ENCODE measurements at regions not wholly inside any gene's neighbourhood (a gene's known extent, or its start where the extent isn't known, plus 50 kb on each side); places are given as distances from the start of the nearest gene placed in this dataset.

DNA sequence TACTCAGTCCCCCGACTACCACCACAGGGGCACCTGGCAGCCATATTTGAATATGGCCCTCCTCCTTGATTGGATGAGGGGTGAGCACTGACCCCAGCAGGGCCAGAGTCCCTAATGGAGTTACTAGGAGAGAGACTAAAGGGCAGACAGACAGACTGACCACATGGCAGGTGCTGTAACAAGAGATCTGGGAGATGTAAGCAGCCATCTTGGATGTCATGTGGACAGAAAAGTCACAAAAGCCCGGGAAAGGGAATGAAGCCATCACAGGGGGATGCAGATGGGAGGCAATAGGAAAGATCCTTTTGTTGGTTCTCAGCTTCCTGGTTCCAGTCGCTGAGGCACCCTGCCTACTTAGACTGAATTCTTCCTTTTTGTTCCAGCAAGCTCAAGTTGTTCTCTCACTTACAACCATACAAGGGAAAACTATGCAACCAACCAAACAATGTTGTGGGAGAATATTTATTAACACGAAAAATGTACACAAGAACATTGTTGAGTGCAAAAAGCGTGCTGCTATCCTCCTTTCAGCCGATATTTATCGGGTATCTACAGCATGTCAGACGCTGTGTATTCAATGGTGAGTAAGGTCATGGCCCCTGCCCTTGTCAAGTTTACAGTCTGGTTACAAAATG is 511.6 kb upstream of the PROK2 start:
- intact Hi-C loops (cut with micrococcal nuclease): no loop called here
- H2BK15ac ChIP-seq (ENCODE audit: low read depth, low read length): no peak overlapping the region
- TF ChIP-seq CEBPB (IDR thresholded peaks at IDR 0.05; ENCODE audit: low read depth, low read length) (no peak), CHD1 (IDR thresholded peaks at IDR 0.05; ENCODE audit: low read depth, low read length) (no peak), FOS (IDR thresholded peaks at IDR 0.05; ENCODE audit: low read depth, low read length) (no peak), NFE2L2 (IDR thresholded peaks at IDR 0.05; ENCODE audit: low read depth, low read length) (no peak), SMC3 (IDR thresholded peaks at IDR 0.05; ENCODE audit: low read depth, low read length) (no peak), MAZ (IDR thresholded peaks at IDR 0.05; ENCODE audit: borderline replicate concordance, low read depth, low read length) (no peak), BHLHE40 (IDR thresholded peaks at IDR 0.05; ENCODE audit: low read depth, low read length) (no peak)
- TF ChIP-seq, protein P1, sequence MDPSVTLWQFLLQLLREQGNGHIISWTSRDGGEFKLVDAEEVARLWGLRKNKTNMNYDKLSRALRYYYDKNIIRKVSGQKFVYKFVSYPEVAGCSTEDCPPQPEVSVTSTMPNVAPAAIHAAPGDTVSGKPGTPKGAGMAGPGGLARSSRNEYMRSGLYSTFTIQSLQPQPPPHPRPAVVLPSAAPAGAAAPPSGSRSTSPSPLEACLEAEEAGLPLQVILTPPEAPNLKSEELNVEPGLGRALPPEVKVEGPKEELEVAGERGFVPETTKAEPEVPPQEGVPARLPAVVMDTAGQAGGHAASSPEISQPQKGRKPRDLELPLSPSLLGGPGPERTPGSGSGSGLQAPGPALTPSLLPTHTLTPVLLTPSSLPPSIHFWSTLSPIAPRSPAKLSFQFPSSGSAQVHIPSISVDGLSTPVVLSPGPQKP (IDR thresholded peaks at IDR 0.05; ENCODE audit: borderline replicate concordance, low read depth, low read length): no peak
- TF ChIP-seq, protein P2, sequence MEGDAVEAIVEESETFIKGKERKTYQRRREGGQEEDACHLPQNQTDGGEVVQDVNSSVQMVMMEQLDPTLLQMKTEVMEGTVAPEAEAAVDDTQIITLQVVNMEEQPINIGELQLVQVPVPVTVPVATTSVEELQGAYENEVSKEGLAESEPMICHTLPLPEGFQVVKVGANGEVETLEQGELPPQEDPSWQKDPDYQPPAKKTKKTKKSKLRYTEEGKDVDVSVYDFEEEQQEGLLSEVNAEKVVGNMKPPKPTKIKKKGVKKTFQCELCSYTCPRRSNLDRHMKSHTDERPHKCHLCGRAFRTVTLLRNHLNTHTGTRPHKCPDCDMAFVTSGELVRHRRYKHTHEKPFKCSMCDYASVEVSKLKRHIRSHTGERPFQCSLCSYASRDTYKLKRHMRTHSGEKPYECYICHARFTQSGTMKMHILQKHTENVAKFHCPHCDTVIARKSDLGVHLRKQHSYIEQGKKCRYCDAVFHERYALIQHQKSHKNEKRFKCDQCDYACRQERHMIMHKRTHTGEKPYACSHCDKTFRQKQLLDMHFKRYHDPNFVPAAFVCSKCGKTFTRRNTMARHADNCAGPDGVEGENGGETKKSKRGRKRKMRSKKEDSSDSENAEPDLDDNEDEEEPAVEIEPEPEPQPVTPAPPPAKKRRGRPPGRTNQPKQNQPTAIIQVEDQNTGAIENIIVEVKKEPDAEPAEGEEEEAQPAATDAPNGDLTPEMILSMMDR (conservative IDR thresholded peaks at IDR 0.05; ENCODE audit: low read depth, low read length): no peak
- H2BK20ac ChIP-seq (ENCODE audit: low read depth, low read length): peak overlapping the region; percentile 22; the same call in 1 of the 2 replicates
- no peak overlapping the region for H2AFZ ChIP-seq (replicated peaks; ENCODE audit: low read length, poor library complexity)
- DNase-seq: no peak
- no peaks in the 10 kb centered on the region; the same call in 1 of the 2 replicates for H3K9me1 ChIP-seq (ENCODE audit: insufficient read depth, low read length)
- POLR2A ChIA-PET (ENCODE audit: unreplicated experiment): no interaction called here
- no peak overlapping the region for H3K56ac ChIP-seq (ENCODE audit: extremely low read depth, insufficient read depth, low read length)
- H3K4ac ChIP-seq (ENCODE audit: low read depth, low read length): peak overlapping the region; percentile 38; the same call in 1 of the 2 replicates
- no peaks in the 10 kb centered on the region for H3K4me1 ChIP-seq (ENCODE audit: control insufficient read depth, insufficient read depth, low read length)
- no peaks in the 10 kb centered on the region for H3K36me3 ChIP-seq (ENCODE audit: control insufficient read depth, insufficient read depth, low read length)
- H2AK9ac ChIP-seq (replicated peaks; ENCODE audit: low read depth, low read length, poor library complexity): no peak overlapping the region
- H3K27me3 ChIP-seq (ENCODE audit: control insufficient read depth, insufficient read depth, low read length): peaks cover 14% of the 10 kb centered on the region
- ATAC-seq (ENCODE audit: low read depth): peak; percentile 56
- dilution Hi-C loops (cut with HindIII; ENCODE audit: low sequenced_read_pairs, unreplicated experiment): no loop called here
- peak overlapping the region; percentile 68 for H3K18ac ChIP-seq (ENCODE audit: low read depth, low read length)
- CTCF ChIA-PET: interaction anchor here (0.9 kb wide), 1 partner anchor 370 kb away, joined by 3 read pairs; no protein-coding TSS in a partner anchor
- H2BK5ac ChIP-seq (ENCODE audit: low read depth, low read length, poor library complexity, severe bottlenecking): no peak overlapping the region
- no peak overlapping the region for H3K23ac ChIP-seq (ENCODE audit: low read depth, low read length)
- H3K14ac ChIP-seq (replicated peaks; ENCODE audit: low read depth, low read length): no peak overlapping the region
- H2AK5ac ChIP-seq (ENCODE audit: low read depth, low read length): no peak overlapping the region
- BruUV-seq (replicated peaks): no TSS peak
- H3K4me3 ChIP-seq (ENCODE audit: insufficient read depth, low read depth, low read length): no peak overlapping the region
- H4K20me1 ChIP-seq (ENCODE audit: insufficient read depth, low read length): no peaks in the 10 kb centered on the region
- H3K79me1 ChIP-seq (ENCODE audit: low read depth in 1 of 2, low read length in 2 of 2): no peaks in the 10 kb centered on the region
- H3K9ac ChIP-seq (ENCODE audit: low read depth, low read length): no peak overlapping the region
- H2BK120ac ChIP-seq (ENCODE audit: low read depth, low read length): 0 out of 2 replicates have a peak overlapping the region, but pooled peaks have one; percentile 18
- H4K5ac ChIP-seq (ENCODE audit: low read depth, low read length): peak overlapping the region; percentile 74; the same call in 1 of the 2 replicates
- no peak overlapping the region; the same call in 1 of the 2 replicates for H3K4me2 ChIP-seq (ENCODE audit: low read depth, low read length)
- WGBS, 2 experiments (ENCODE audit: extremely low coverage in 2 of 2, insufficient read length in 1 of 2): no CpG with 5 or more reads among the region's 8 CpGs
- peak overlapping the region; percentile 59 for H4K91ac ChIP-seq (ENCODE audit: insufficient read depth, low read depth, low read length)
- no peaks in the 10 kb centered on the region for H3K9me3 ChIP-seq (ENCODE audit: control insufficient read depth, insufficient read depth, low read length)
- in situ Hi-C loops (cut with MboI; ENCODE audit: low sequenced_read_pairs): no loop called here
- H4K8ac ChIP-seq (ENCODE audit: low read depth in 2 of 2, low read length in 2 of 2): no peak overlapping the region
- H3K27ac ChIP-seq (ENCODE audit: insufficient read depth, low read length): no peak overlapping the region

Data from IMR-90 (cell line).